ENCODE measurements at regions not wholly inside any gene's neighbourhood (a gene's known extent, or its start where the extent isn't known, plus 50 kb on each side); places are given as distances from the start of the nearest gene placed in this dataset.

- DNase-seq: no peak
These were observed 329.5 kb downstream of the MFSD1 start for GRCh38 chr3:159131376-159131775.

- no peak for DNase-seq
These were observed 336.1 kb downstream of the MFSD1 start for GRCh38 chr3:159137949-159138348.

- DNase-seq: no peak
These were observed 337.5 kb downstream of the MFSD1 start for GRCh38 chr3:159139326-159139725.

GRCh38 chr3:159144472-159144871 is 342.6 kb downstream of the MFSD1 start:
- DNase-seq: no peak

- DNase-seq: no peak
These were observed 343.0 kb downstream of the MFSD1 start for GRCh38 chr3:159144891-159145290.

GRCh38 chr3:159146392-159146791 is 344.5 kb downstream of the MFSD1 start:
- no peak for DNase-seq

- no peak for DNase-seq
These were observed 345.1 kb downstream of the MFSD1 start for GRCh38 chr3:159146856-159147435.

- no peak for DNase-seq
These were observed 346.0 kb downstream of the MFSD1 start for GRCh38 chr3:159147813-159148212.

- DNase-seq: no peak
These were observed 346.6 kb downstream of the MFSD1 start for GRCh38 chr3:159148466-159148865.

- DNase-seq: no peak
These were observed 347.3 kb downstream of the MFSD1 start for GRCh38 chr3:159149131-159149530.

- DNase-seq: no peak
These were observed 347.8 kb downstream of the MFSD1 start for GRCh38 chr3:159149633-159150032.

GRCh38 chr3:159150180-159150579 is 348.3 kb downstream of the MFSD1 start:
- no peak for DNase-seq

- DNase-seq: no peak
These were observed 349.3 kb downstream of the MFSD1 start for GRCh38 chr3:159151130-159151529.

- DNase-seq: no peak
These were observed 355.4 kb downstream of the MFSD1 start for GRCh38 chr3:159157275-159157674.

GRCh38 chr3:159158213-159158612 is 356.4 kb downstream of the MFSD1 start:
- peak; percentile 37 for DNase-seq

GRCh38 chr3:159158801-159159200 is 356.9 kb downstream of the MFSD1 start:
- DNase-seq: no peak

GRCh38 chr3:159159546-159159945 is 357.7 kb downstream of the MFSD1 start:
- no peak for DNase-seq

GRCh38 chr3:159163656-159164055 is 361.8 kb downstream of the MFSD1 start:
- no peak for DNase-seq

- no peak for DNase-seq
These were observed 364.1 kb downstream of the MFSD1 start for GRCh38 chr3:159165961-159166360.

GRCh38 chr3:159166899-159167586 is 365.2 kb downstream of the MFSD1 start:
- DNase-seq: no peak

- no peak for DNase-seq
These were observed 366.9 kb downstream of the MFSD1 start for GRCh38 chr3:159168788-159169187.

- DNase-seq: no peak
These were observed 368.0 kb downstream of the MFSD1 start for GRCh38 chr3:159169828-159170227.

GRCh38 chr3:159170436-159171003 is 368.7 kb downstream of the MFSD1 start:
- no peak for DNase-seq

GRCh38 chr3:159171333-159171732 is 369.5 kb downstream of the MFSD1 start:
- DNase-seq: no peak

- DNase-seq: no peak
These were observed 370.6 kb downstream of the MFSD1 start for GRCh38 chr3:159172473-159172872.

All from midbrain (tissue), 1 donor.